HEK293 (cell line): ENCODE measurements at regions not wholly inside any gene's neighbourhood (a gene's known extent, or its start where the extent isn't known, plus 50 kb on each side); places are given as distances from the start of the nearest gene placed in this dataset.
A peak's percentile ranks its signal among the peaks of the same experiment; 100 is the strongest.

Experiments
- CTCF ChIA-PET: fragments of 350-600 bp; formaldehyde crosslinking; extraction: SDS; loops from one replicate; lab custom pipeline; 2021; ENCODE audit warnings: antibody characterized with exemption; lab: Yijun Ruan, JAX
- POLR2A ChIA-PET: fragments of 300-600 bp; formaldehyde crosslinking; extraction: SDS; loops from one replicate; lab custom pipeline; 2020; ENCODE audit warnings: antibody characterized with exemption, inconsistent platforms; lab: Yijun Ruan, JAX
- H3K27ac ChIP-seq: fragments of 200-500 bp; sonication (Bioruptor generic); 2 replicates; pipeline ENCODE4 v1.5.1; 2014; ENCODE audit warnings: low read depth, low read length, control low read depth, inconsistent platforms; ENCODE audit errors: extremely low read depth
- H3K36me3 ChIP-seq, 2 experiments: fragments of 200-500 bp in 1 of 2; sonication (Bioruptor generic) in 1 of 2; 1 replicate in 1 of 2; 2 replicates in 1 of 2; pipeline ENCODE4 v1.5.1; 2014 to 2017; ENCODE audit warnings: inconsistent platforms in 2 of 2, low read length in 2 of 2; ENCODE audit not compliant: control insufficient read depth in 2 of 2, insufficient read depth in 1 of 2
- H3K4me1 ChIP-seq: fragments of 200-500 bp; sonication (Bioruptor generic); 2 replicates; pipeline ENCODE4 v1.5.1; 2014; ENCODE audit warnings: mild to moderate bottlenecking, low read length, inconsistent platforms; ENCODE audit not compliant: control insufficient read depth, insufficient read depth
- H3K4me3 ChIP-seq: 2 replicates; pipeline ENCODE4 v1.5.1; 2011; ENCODE audit warnings: low read depth, mild to moderate bottlenecking, control low read depth, low read length, moderate library complexity
- H3K9me3 ChIP-seq: fragments of 200-500 bp; sonication (Bioruptor generic); 2 replicates; pipeline ENCODE4 v1.5.1; 2014; ENCODE audit warnings: low read depth, low read length, inconsistent platforms; ENCODE audit not compliant: control insufficient read depth, insufficient read depth
- BCL11A ChIP-seq: fragments of 450-650 bp; formaldehyde crosslinking; IDR thresholded peaks from 2 replicates; pipeline ENCODE4 v1.5.1; 2016; ENCODE audit warnings: low read depth, missing biosample characterization, missing genetic modification characterization
- CTCF ChIP-seq: fragments of 450-650 bp; formaldehyde crosslinking; IDR thresholded peaks from 2 replicates; pipeline ENCODE4 v1.5.1; 2016; ENCODE audit warnings: missing biosample characterization, missing genetic modification characterization
- EGR2 ChIP-seq: fragments of 450-650 bp; formaldehyde crosslinking; IDR thresholded peaks from 2 replicates; pipeline ENCODE4 v1.5.1; 2016; ENCODE audit warnings: low read depth, missing biosample characterization, missing genetic modification characterization
- IKZF3 ChIP-seq: fragments of 450-650 bp; IDR thresholded peaks from 2 replicates; pipeline ENCODE4 v1.5.0; 2018; ENCODE audit warnings: missing biosample characterization, mild to moderate bottlenecking, missing genetic modification characterization, moderate library complexity
- INSM2 ChIP-seq: fragments of 450-650 bp; formaldehyde crosslinking; IDR thresholded peaks from 2 replicates; pipeline ENCODE4 v1.5.1; 2016; ENCODE audit warnings: missing biosample characterization, missing genetic modification characterization
- KLF7 ChIP-seq: fragments of 450-650 bp; formaldehyde crosslinking; IDR thresholded peaks from 2 replicates; pipeline ENCODE4 v1.5.1; 2016; ENCODE audit warnings: missing biosample characterization, missing genetic modification characterization, borderline replicate concordance
- ZBTB11 ChIP-seq: fragments of 450-650 bp; formaldehyde crosslinking; conservative IDR thresholded peaks from 2 replicates; pipeline ENCODE4 v1.5.1; 2016; ENCODE audit warnings: low read depth, missing biosample characterization, missing genetic modification characterization
- ZBTB21 ChIP-seq: fragments of 450-650 bp; formaldehyde crosslinking; IDR thresholded peaks from 2 replicates; pipeline ENCODE4 v1.5.1; 2017; ENCODE audit warnings: missing biosample characterization, missing genetic modification characterization
- ZFHX2 ChIP-seq: fragments of 450-650 bp; formaldehyde crosslinking; conservative IDR thresholded peaks from 2 replicates; pipeline ENCODE4 v1.5.1; 2016; ENCODE audit warnings: missing biosample characterization, missing genetic modification characterization
- ZFP37 ChIP-seq: fragments of 450-650 bp; formaldehyde crosslinking; IDR thresholded peaks from 2 replicates; pipeline ENCODE4 v1.5.1; 2016; ENCODE audit warnings: missing biosample characterization, missing genetic modification characterization
- ZIC2 ChIP-seq: fragments of 450-650 bp; formaldehyde crosslinking; IDR thresholded peaks from 2 replicates; pipeline ENCODE4 v1.5.1; 2016; ENCODE audit warnings: missing biosample characterization, missing genetic modification characterization
- ZNF114 ChIP-seq: fragments of 450-650 bp; formaldehyde crosslinking; IDR thresholded peaks from 2 replicates; pipeline ENCODE4 v1.5.0; 2017; ENCODE audit warnings: missing biosample characterization, missing genetic modification characterization
- ZNF174 ChIP-seq: fragments of 450-650 bp; formaldehyde crosslinking; IDR thresholded peaks from 2 replicates; pipeline ENCODE4 v1.5.0; 2017; ENCODE audit warnings: missing biosample characterization, mild to moderate bottlenecking, missing genetic modification characterization
- ZNF202 ChIP-seq: fragments of 450-650 bp; formaldehyde crosslinking; IDR thresholded peaks from 2 replicates; pipeline ENCODE4 v1.5.1; 2016; ENCODE audit warnings: missing biosample characterization, missing genetic modification characterization, borderline replicate concordance
- ZNF221 ChIP-seq: fragments of 450-650 bp; formaldehyde crosslinking; IDR thresholded peaks from 2 replicates; pipeline ENCODE4 v1.5.1; 2017; ENCODE audit warnings: missing biosample characterization, missing genetic modification characterization, borderline replicate concordance
- ZNF239 ChIP-seq: fragments of 450-650 bp; formaldehyde crosslinking; IDR thresholded peaks from 2 replicates; pipeline ENCODE4 v1.5.1; 2016; ENCODE audit warnings: missing biosample characterization, missing genetic modification characterization
- ZNF350 ChIP-seq: fragments of 450-650 bp; formaldehyde crosslinking; IDR thresholded peaks from 2 replicates; pipeline ENCODE4 v1.5.0; 2017; ENCODE audit warnings: missing biosample characterization, mild to moderate bottlenecking, missing genetic modification characterization
- ZNF398 ChIP-seq: fragments of 450-650 bp; formaldehyde crosslinking; IDR thresholded peaks from 2 replicates; pipeline ENCODE4 v1.5.1; 2017; ENCODE audit warnings: missing biosample characterization, missing genetic modification characterization
- ZNF521 ChIP-seq: fragments of 450-650 bp; formaldehyde crosslinking; IDR thresholded peaks from 2 replicates; pipeline ENCODE4 v1.5.1; 2017; ENCODE audit warnings: missing biosample characterization, mild to moderate bottlenecking, missing genetic modification characterization
- ZNF585B ChIP-seq: fragments of 450-650 bp; formaldehyde crosslinking; IDR thresholded peaks from 2 replicates; pipeline ENCODE4 v1.5.1; 2016; ENCODE audit warnings: missing biosample characterization, missing genetic modification characterization
- ZNF626 ChIP-seq: fragments of 450-650 bp; sonication (Bioruptor Pico); formaldehyde crosslinking; IDR thresholded peaks from 2 replicates; pipeline ENCODE4 v1.5.1; 2018; ENCODE audit warnings: missing biosample characterization, missing genetic modification characterization, inconsistent platforms
- ZNF639 ChIP-seq: fragments of 450-650 bp; formaldehyde crosslinking; IDR thresholded peaks from 2 replicates; pipeline ENCODE4 v1.5.1; 2016; ENCODE audit warnings: missing biosample characterization, missing genetic modification characterization
- ZNF692 ChIP-seq: fragments of 450-650 bp; formaldehyde crosslinking; IDR thresholded peaks from 2 replicates; pipeline ENCODE4 v1.5.1; 2016; ENCODE audit warnings: missing biosample characterization, missing genetic modification characterization
- ZNF785 ChIP-seq: fragments of 450-650 bp; formaldehyde crosslinking; IDR thresholded peaks from 2 replicates; pipeline ENCODE4 v1.5.1; 2016; ENCODE audit warnings: missing biosample characterization, missing genetic modification characterization
- ZSCAN30 ChIP-seq: fragments of 450-650 bp; IDR thresholded peaks from 2 replicates; pipeline ENCODE4 v1.5.1; 2018; ENCODE audit warnings: missing biosample characterization, mild to moderate bottlenecking, missing genetic modification characterization, moderate library complexity
- ZXDB ChIP-seq: fragments of 450-650 bp; formaldehyde crosslinking; IDR thresholded peaks from 2 replicates; pipeline ENCODE4 v1.5.1; 2016; ENCODE audit warnings: missing biosample characterization, missing genetic modification characterization

- H3K9me3 ChIP-seq = no peaks in the 10 kb centered on the region
- POLR2A ChIA-PET = no interaction called here
- H3K27ac ChIP-seq = no peak overlapping the region
- CTCF ChIA-PET = interaction anchor here (0.9 kb wide), 1 partner anchor 11 kb away, joined by 3 read pairs; no protein-coding TSS in a partner anchor
- H3K4me3 ChIP-seq = no peak overlapping the region
- no peaks in the 10 kb centered on the region for H3K36me3 ChIP-seq
- H3K4me1 ChIP-seq = no peaks in the 10 kb centered on the region
- TF ChIP-seq IKZF3 (tag by site-specific recombination) = no peak
- TF ChIP-seq CTCF (tag by site-specific recombination) = no peak
- no peak for TF ChIP-seq ZNF174 (tag by site-specific recombination)
- no peak for TF ChIP-seq ZNF239
- no peak for TF ChIP-seq INSM2 (tag by site-specific recombination)
- TF ChIP-seq ZNF585B (tag by site-specific recombination) = no peak
- TF ChIP-seq ZIC2 = peak; percentile 49; the same call in 1 of the 2 replicates
- TF ChIP-seq ZNF114 = no peak
- no peak for TF ChIP-seq ZBTB11
- TF ChIP-seq ZNF521 (tag by site-specific recombination) = no peak
- no peak for TF ChIP-seq EGR2 (tag by site-specific recombination)
- TF ChIP-seq ZNF785 (tag by site-specific recombination) = no peak
- TF ChIP-seq ZBTB21 = 0 out of 2 replicates have a peak, but pooled peaks have one; percentile 14
- TF ChIP-seq KLF7 (tag by site-specific recombination) = no peak
- TF ChIP-seq ZNF639 (tag by site-specific recombination) = no peak
- no peak for TF ChIP-seq ZXDB (tag by site-specific recombination)
- no peak for TF ChIP-seq ZNF202 (tag by site-specific recombination)
- TF ChIP-seq ZFP37 = no peak
- TF ChIP-seq ZFHX2 (tag by site-specific recombination) = 0 out of 2 replicates have a peak, but pooled peaks have one; percentile 9
- no peak for TF ChIP-seq ZSCAN30
- TF ChIP-seq ZNF626 (tag by site-specific recombination) = no peak
- no peak for TF ChIP-seq ZNF692 (tag by site-specific recombination)
- peak; percentile 63 for TF ChIP-seq ZNF398 (tag by site-specific recombination)
- TF ChIP-seq BCL11A (tag by site-specific recombination) = no peak
- peak; percentile 46; the same call in 1 of the 2 replicates for TF ChIP-seq ZNF350 (tag by site-specific recombination)
- no peak for TF ChIP-seq ZNF221 (tag by site-specific recombination)
Observed at GRCh38 chr2:200171731-200172482, 134.6 kb upstream of the SPATS2L start.
